Breast epithelium (tissue), 3 donors: ENCODE measurements at regions not wholly inside any gene's neighbourhood (a gene's known extent, or its start where the extent isn't known, plus 50 kb on each side); places are given as distances from the start of the nearest gene placed in this dataset.

Source experiments
- CTCF ChIP-seq, 3 donors: fragments of 450-650 bp; IDR thresholded peaks; one replicate each; pipeline ENCODE4 v1.5.1; 2016 to 2017; ENCODE audit warnings: antibody characterized with exemption in 3 of 3, mild to moderate bottlenecking in 3 of 3, moderate library complexity in 3 of 3
- POLR2A ChIP-seq: fragments of 450-650 bp; IDR thresholded peaks from one replicate; pipeline ENCODE4 v1.6.1; 2016; ENCODE audit warnings: antibody characterized with exemption, mild to moderate bottlenecking, moderate library complexity
- POLR2AphosphoS5 ChIP-seq, 3 donors: sonication (generic); formaldehyde crosslinking; IDR thresholded peaks; one replicate each; pipeline ENCODE4 v1.6.1; 2017; ENCODE audit warnings: antibody characterized with exemption in 3 of 3

- TF ChIP-seq POLR2AphosphoS5 (IDR thresholded peaks at IDR 0.05) (no peak), CTCF (IDR thresholded peaks at IDR 0.05) (no peak), POLR2A (no peak)
Measured at GRCh38 chr10:58989486-58990039, 186.9 kb upstream of the PHYHIPL start.
